BLaER1 (cell line): ENCODE measurements at regions not wholly inside any gene's neighbourhood (a gene's known extent, or its start where the extent isn't known, plus 50 kb on each side); places are given as distances from the start of the nearest gene placed in this dataset.
"Not testable (repeated sequence)": the region's sequence is repeated elsewhere in the genome, so short reads cannot be mapped to it uniquely, and the experiment has no call there.

ENCODE experiments used
- H3K27ac ChIP-seq: shearing (Covaris generic); formaldehyde crosslinking; 2 replicates; pipeline ENCODE4 v1.8.1; 2022
- H3K27me3 ChIP-seq: shearing (Covaris generic); formaldehyde crosslinking; 2 replicates; pipeline ENCODE4 v1.8.1; 2022
- H3K36me3 ChIP-seq: shearing (Covaris generic); formaldehyde crosslinking; 2 replicates; pipeline ENCODE4 v1.8.1; 2022
- H3K4me1 ChIP-seq: shearing (Covaris generic); formaldehyde crosslinking; 2 replicates; pipeline ENCODE4 v1.8.1; 2022
- H3K4me2 ChIP-seq: shearing (Covaris generic); formaldehyde crosslinking; 2 replicates; pipeline ENCODE4 v1.8.1; 2022
- H3K4me3 ChIP-seq: shearing (Covaris generic); formaldehyde crosslinking; 2 replicates; pipeline ENCODE4 v1.8.1; 2022
- H3K9ac ChIP-seq: shearing (Covaris generic); formaldehyde crosslinking; 2 replicates; pipeline ENCODE4 v1.8.1; 2022
- H3K9me3 ChIP-seq: shearing (Covaris generic); formaldehyde crosslinking; 2 replicates; pipeline ENCODE4 v1.8.1; 2022
- H4K20me1 ChIP-seq: shearing (Covaris generic); formaldehyde crosslinking; 2 replicates; pipeline ENCODE4 v1.8.1; 2022
- Cebpa-rat ChIP-seq: shearing (Covaris generic); IDR thresholded peaks from 2 replicates; pipeline ENCODE4 v1.8.1; 2022

DNA sequence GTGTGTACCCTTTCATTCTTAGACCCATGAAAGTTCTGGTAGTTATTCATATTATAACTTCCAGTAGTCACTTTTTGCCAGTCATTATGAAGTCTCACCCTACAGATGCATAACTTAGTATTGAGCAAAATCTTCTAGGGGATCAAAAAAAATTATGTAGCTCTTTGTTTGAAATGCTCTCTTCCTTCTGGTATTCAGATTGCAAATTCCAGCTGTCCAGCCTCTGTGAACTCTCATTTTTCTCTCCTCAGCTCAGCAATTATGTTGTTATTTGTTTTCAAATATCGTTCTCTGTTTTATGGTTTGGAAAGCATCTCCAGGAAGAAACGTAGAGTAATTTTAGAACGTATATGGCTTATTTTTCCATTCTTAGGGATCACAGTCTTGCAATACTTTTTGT lies 442.5 kb downstream of the SEMA3D start:
- Histone ChIP-seq H4K20me1 (no peaks in the 10 kb centered on the region), H3K9ac (no peak overlapping the region), H3K27me3 (no peaks in the 10 kb centered on the region), H3K4me2 (no peak overlapping the region), H3K9me3 (no peaks in the 10 kb centered on the region), H3K27ac (no peak overlapping the region), H3K4me3 (no peak overlapping the region), H3K4me1 (0 out of 2 replicates have a peak, but pooled peaks cover 5% of the 10 kb centered on the region), H3K36me3 (no peaks in the 10 kb centered on the region)
- TF ChIP-seq Cebpa-rat: no peak

DNA sequence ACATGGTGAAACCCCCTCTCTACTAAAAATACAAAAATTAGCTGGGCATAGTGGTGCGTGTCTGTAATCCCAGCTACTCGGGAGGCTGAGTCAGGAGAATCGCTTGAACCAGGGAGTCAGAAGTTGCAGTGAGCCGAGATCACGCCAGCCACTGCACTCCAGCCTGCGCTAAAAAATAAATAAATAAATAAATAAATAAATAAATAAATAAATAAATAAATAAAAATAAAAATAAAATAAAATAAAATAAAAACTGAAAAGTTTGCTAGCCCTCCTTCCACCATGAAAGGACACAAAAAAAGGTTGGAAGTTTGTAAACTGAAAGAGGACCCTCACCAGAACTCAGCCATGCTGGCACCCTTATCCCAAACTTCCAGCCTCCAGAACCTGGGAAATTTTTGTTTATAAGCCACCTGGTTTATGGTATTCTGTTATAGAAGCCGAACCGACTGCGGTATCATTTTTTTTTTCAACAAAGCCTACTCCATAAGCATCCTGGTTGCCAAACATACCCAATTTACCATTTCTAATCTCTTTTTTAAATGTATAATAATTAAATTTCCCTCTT lies 448.2 kb downstream of the SEMA3D start:
- no peaks in the 10 kb centered on the region for H3K4me1 ChIP-seq
- H3K27me3 ChIP-seq: no peaks in the 10 kb centered on the region
- TF ChIP-seq Cebpa-rat: no peak
- no peaks in the 10 kb centered on the region for H3K9me3 ChIP-seq
- H3K36me3 ChIP-seq: no peaks in the 10 kb centered on the region
- H3K27ac ChIP-seq: no peak overlapping the region
- H3K9ac ChIP-seq: no peak overlapping the region
- no peak overlapping the region for H3K4me3 ChIP-seq
- H3K4me2 ChIP-seq: no peak overlapping the region
- H4K20me1 ChIP-seq: no peaks in the 10 kb centered on the region

DNA sequence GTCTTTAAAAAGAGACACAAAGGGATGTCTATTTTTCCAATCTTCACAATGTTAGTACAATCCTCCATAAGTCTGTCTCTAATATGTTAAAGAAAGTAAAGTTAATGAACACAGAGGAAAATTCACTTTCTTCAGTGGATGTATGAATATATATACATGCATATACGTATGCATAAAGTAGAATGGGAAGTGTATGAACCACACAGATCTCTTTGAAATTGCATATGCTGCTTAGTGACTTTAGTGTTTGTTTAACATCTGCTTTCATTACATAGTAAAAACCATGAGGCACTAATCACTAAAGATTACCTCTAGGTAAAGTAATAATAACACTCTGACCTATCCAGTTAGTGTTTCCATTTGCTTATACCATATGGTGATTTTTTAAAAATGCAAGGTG lies 451.2 kb downstream of the SEMA3D start:
- Histone ChIP-seq H3K27me3 (no peaks in the 10 kb centered on the region), H3K27ac (no peak overlapping the region), H3K9ac (no peak overlapping the region), H4K20me1 (no peaks in the 10 kb centered on the region), H3K4me1 (no peaks in the 10 kb centered on the region), H3K9me3 (peaks cover 9% of the 10 kb centered on the region), H3K4me3 (no peak overlapping the region), H3K36me3 (no peaks in the 10 kb centered on the region), H3K4me2 (no peak overlapping the region)
- TF ChIP-seq Cebpa-rat: no peak

GRCh38 chr7:84735011-84735410 lies 451.8 kb downstream of the SEMA3D start:
- no peak overlapping the region for H3K4me2 ChIP-seq
- no peak overlapping the region for H3K4me3 ChIP-seq
- H3K36me3 ChIP-seq: no peaks in the 10 kb centered on the region
- H3K9me3 ChIP-seq: peaks cover 9% of the 10 kb centered on the region
- no peaks in the 10 kb centered on the region for H3K27me3 ChIP-seq
- H3K9ac ChIP-seq: no peak overlapping the region
- H3K4me1 ChIP-seq: no peaks in the 10 kb centered on the region
- no peaks in the 10 kb centered on the region for H4K20me1 ChIP-seq
- H3K27ac ChIP-seq: no peak overlapping the region
- TF ChIP-seq Cebpa-rat: no peak

DNA sequence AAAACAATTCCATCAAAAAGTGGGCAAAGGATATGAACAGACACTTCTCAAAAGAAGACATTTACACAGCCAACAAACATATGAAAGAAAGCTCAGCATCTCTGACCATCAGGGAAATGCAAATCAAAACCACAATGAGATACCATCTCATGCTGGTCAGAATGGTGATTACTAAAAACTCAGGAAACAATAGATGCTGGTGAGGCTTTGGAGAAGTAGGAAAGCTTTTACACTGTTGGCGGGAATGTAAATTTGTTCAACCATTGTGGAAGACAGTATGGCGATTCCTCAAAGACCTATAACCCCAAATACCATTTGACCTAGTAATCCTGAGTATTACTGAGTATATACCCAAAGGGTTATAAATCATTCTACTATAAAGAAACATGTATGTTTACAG lies 452.9 kb downstream of the SEMA3D start:
- not testable (repeated sequence) for H3K9me3 ChIP-seq, H4K20me1 ChIP-seq, H3K27me3 ChIP-seq, H3K36me3 ChIP-seq, H3K4me1 ChIP-seq, H3K9ac ChIP-seq, H3K27ac ChIP-seq, H3K4me3 ChIP-seq, H3K4me2 ChIP-seq

DNA sequence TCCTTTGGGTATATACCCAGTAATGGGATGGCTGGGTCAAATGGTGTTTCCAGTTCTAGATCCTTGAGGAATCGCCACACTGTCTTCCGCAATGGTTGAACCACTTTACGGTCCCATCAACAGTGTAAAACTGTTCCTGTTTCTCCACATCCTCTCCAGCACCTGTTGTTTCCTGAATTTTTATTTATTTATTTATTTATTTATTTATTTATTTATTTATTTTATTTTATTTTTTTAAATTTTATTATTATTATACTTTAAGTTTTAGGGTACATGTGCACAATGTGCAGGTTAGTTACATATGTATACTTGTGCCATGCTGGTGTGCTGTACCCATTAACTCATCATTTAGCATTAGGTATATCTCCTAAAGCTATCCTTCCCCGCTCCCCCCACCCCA lies 456.0 kb downstream of the SEMA3D start:
- not testable (repeated sequence) for H3K9me3 ChIP-seq, H3K4me1 ChIP-seq, H3K36me3 ChIP-seq, H3K4me2 ChIP-seq, H3K27ac ChIP-seq, H3K27me3 ChIP-seq, H3K4me3 ChIP-seq, H4K20me1 ChIP-seq, H3K9ac ChIP-seq

DNA sequence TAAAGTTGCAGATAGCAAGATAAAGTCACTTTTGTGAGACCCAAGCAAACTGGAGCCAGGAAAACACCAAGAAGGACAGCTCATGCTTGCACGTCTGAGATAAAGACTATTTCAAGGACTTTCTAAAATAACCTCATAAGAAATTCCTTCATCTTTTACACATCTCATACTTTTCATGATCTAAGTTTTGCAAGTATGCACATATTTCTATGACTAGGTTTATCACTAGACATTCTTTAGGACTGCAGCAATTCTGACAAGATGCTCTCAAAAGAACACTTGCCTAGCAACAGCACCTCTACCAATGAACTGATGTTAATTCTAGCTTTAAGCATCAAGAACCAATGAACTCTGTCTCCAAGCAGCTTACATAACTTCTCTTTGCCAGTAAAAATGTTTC lies 457.6 kb downstream of the SEMA3D start:
- no peak overlapping the region for H3K4me3 ChIP-seq
- peaks cover 9% of the 10 kb centered on the region for H3K9me3 ChIP-seq
- TF ChIP-seq Cebpa-rat: no peak
- no peak overlapping the region for H3K4me2 ChIP-seq
- no peaks in the 10 kb centered on the region for H3K36me3 ChIP-seq
- H3K27me3 ChIP-seq: no peaks in the 10 kb centered on the region
- H3K27ac ChIP-seq: no peak overlapping the region
- no peaks in the 10 kb centered on the region for H4K20me1 ChIP-seq
- no peak overlapping the region for H3K9ac ChIP-seq
- H3K4me1 ChIP-seq: no peaks in the 10 kb centered on the region

- no peaks in the 10 kb centered on the region for H3K9me3 ChIP-seq
- H3K4me1 ChIP-seq: no peaks in the 10 kb centered on the region
- H3K4me2 ChIP-seq: no peak overlapping the region
- no peaks in the 10 kb centered on the region for H3K36me3 ChIP-seq
- no peaks in the 10 kb centered on the region for H4K20me1 ChIP-seq
- no peak for TF ChIP-seq Cebpa-rat
- H3K27ac ChIP-seq: no peak overlapping the region
- H3K9ac ChIP-seq: no peak overlapping the region
- no peak overlapping the region for H3K4me3 ChIP-seq
- no peaks in the 10 kb centered on the region for H3K27me3 ChIP-seq
Observed at GRCh38 chr7:84722734-84723133, 464.1 kb downstream of the SEMA3D start.

- no peak for TF ChIP-seq Cebpa-rat
- H3K27me3 ChIP-seq: no peaks in the 10 kb centered on the region
- H3K4me2 ChIP-seq: no peak overlapping the region
- H3K27ac ChIP-seq: no peak overlapping the region
- H3K4me3 ChIP-seq: no peak overlapping the region
- no peaks in the 10 kb centered on the region for H3K4me1 ChIP-seq
- H3K36me3 ChIP-seq: no peaks in the 10 kb centered on the region
- H3K9ac ChIP-seq: no peak overlapping the region
- H3K9me3 ChIP-seq: no peaks in the 10 kb centered on the region
- no peaks in the 10 kb centered on the region for H4K20me1 ChIP-seq
Observed at GRCh38 chr7:84722086-84722485, 464.8 kb downstream of the SEMA3D start.

- Histone ChIP-seq H3K9me3 (no peaks in the 10 kb centered on the region), H3K27ac (no peak overlapping the region)
- no peak for TF ChIP-seq Cebpa-rat
Observed at GRCh38 chr7:84720456-84721097, 466.3 kb downstream of the SEMA3D start.

GRCh38 chr7:84714765-84715164 lies 472.1 kb downstream of the SEMA3D start:
- Histone ChIP-seq H3K4me2 (no peak overlapping the region), H4K20me1 (no peaks in the 10 kb centered on the region), H3K9ac (no peak overlapping the region), H3K27ac (no peak overlapping the region), H3K27me3 (no peaks in the 10 kb centered on the region), H3K36me3 (no peaks in the 10 kb centered on the region), H3K4me3 (no peak overlapping the region), H3K9me3 (no peaks in the 10 kb centered on the region), H3K4me1 (no peaks in the 10 kb centered on the region)
- TF ChIP-seq Cebpa-rat: no peak

More at GRCh38 chr7:84720456-84721097, 466.3 kb downstream of the SEMA3D start:
- no peaks in the 10 kb centered on the region for H4K20me1 ChIP-seq
- H3K36me3 ChIP-seq: no peaks in the 10 kb centered on the region
- H3K27me3 ChIP-seq: no peaks in the 10 kb centered on the region
- no peaks in the 10 kb centered on the region for H3K4me1 ChIP-seq
- no peak overlapping the region for H3K4me3 ChIP-seq
- no peak overlapping the region for H3K4me2 ChIP-seq
- no peak overlapping the region for H3K9ac ChIP-seq
